ENCODE measurements at regions not wholly inside any gene's neighbourhood (a gene's known extent, or its start where the extent isn't known, plus 50 kb on each side); places are given as distances from the start of the nearest gene placed in this dataset.
A peak's percentile ranks its signal among the peaks of the same experiment; 100 is the strongest.

DNA sequence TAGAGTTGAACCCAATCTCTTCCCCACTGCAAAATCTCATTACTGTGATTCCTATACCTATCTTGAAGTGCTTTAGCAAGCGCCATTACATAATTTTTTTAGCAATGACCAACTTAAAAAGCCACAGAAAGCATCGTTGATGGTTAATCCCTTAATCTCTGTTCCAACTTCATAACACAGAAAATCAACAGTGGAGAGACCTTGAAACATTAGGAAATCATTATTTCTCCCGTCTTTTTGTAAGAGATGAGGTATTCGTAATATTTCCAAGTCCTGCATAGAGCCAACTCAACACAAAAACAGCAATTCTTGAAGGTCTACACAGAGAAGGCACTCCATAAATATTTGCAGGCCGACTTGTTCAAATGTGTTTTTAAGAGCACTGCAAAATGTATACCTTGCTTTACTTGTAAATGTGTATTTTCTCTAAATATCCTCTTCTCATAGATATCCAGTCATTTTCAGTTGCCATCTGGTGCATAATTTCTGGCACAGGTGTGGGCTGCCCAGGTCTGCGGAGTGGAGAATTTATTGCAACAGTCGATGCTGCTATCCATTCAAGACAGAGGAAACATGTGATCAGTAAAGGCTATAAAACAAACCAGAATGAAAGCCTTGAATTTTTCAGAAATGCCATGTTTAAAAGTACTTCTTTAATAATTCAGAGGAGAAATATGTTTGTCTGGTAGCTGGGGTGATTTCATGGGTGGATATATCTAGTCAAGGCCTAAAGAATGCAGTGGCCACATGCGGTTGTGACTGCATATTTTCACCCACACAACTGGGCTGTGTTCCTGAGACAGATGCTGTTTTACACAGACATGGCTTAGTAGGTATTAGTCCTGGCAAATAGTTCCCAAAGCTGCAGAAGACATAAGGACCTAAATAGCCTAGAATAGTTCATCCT lies 234.3 kb upstream of the STARD13 start:
- DNase-seq: no peak

GRCh38 chr13:33520468-33520839 lies 234.9 kb upstream of the STARD13 start:
- DNase-seq: no peak

- DNase-seq: no peak
Measured at GRCh38 chr13:33524086-33524485, 238.5 kb upstream of the STARD13 start.

DNA sequence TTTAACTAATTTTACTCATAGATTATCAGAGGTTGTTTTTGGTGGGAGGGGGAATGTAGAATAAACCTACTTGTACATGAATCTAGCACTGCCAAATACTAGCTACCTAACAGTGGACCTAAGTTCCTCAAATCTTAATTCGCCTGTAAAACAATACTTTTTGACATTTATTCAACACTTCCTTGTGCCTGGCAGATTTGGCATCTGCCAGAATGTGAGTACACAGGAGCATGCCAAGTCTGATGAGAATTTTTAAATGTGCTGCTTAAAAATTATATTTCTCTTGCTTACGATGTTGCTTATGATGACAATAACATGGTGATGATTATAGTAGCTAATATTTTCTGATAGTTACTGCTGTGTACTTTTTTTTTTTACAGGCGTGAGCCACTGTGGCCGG lies 240.2 kb upstream of the STARD13 start:
- no peak for DNase-seq

GRCh38 chr13:33526718-33527117 lies 241.2 kb upstream of the STARD13 start:
- DNase-seq: no peak

DNA sequence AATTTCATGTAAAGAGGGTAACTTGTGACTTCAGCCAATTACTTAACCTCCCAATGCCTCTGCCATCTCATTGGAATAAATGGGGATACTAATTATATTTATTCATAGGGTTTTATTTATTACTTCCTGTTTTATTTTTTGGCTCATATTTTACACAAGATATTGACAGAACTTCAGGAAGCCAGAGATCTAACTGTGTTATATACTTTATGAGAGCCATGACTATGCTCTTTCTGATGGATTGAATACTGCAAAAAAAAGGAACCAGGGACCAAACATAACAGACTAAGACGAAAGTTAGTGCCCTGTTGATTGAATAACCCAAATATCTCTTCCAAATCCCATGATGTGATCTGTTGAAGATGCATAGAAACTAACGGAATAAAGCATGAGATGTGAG lies 243.3 kb upstream of the STARD13 start:
- DNase-seq: no peak

DNA sequence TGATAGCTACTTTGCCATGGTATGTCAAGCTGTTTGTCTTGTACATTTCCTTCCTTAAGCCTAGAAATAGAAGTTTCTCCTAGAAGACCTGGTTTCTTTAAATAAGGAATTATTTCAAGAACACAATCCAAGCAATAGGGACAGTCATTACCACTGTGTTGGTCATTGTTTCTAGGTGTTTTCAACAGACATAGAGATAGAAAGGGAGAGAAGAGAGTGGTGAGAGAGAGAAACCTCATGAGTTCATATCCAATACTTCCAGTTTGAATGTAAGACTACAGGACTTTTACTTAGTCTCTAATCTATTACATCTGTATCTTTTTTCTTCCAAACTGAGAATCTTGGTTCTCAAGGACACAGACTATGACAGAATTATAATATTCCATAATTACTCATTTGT lies 245.9 kb upstream of the STARD13 start:
- no peak for DNase-seq

GRCh38 chr13:33535061-33535460 lies 249.5 kb upstream of the STARD13 start:
- peak in 2 of 3 donors; percentile 27 to 51 for DNase-seq

DNA sequence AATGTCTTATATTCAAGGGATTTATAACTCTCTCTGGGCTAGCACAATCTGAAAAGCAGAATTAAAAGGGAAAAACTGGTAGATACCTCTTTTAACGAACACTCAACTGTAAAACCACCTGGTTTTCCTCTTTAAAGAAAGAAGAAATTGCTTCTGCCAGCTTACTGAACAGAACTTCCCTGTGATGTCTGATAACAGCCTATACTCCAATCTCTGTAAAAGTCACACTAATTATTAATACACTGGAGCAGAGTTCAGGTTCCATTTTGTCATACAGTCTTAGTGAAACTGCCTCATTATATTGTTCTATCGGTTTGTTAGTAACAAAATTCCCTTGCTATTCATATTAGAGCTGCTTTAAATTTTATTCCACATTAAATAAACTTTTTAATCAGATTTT lies 251.0 kb upstream of the STARD13 start:
- DNase-seq: no peak

DNA sequence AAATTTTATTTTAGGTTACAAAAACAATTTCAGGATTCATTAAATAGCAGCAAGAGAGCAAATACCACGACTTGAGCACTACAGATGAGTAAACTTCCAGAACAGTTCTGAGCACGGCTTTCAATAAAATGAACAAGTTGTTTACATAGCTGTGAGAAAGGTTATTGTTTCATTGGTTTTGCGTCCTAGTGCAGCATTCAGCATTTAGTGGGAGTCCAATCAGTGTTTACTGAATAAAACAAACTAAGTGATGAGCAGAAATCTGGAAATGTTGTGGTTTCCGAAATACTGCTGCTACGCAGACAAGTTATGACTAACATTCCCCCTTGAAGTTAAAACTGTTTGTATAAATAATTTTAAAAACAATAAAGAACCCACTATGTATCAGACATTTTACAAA lies 251.5 kb upstream of the STARD13 start:
- DNase-seq: no peak

DNA sequence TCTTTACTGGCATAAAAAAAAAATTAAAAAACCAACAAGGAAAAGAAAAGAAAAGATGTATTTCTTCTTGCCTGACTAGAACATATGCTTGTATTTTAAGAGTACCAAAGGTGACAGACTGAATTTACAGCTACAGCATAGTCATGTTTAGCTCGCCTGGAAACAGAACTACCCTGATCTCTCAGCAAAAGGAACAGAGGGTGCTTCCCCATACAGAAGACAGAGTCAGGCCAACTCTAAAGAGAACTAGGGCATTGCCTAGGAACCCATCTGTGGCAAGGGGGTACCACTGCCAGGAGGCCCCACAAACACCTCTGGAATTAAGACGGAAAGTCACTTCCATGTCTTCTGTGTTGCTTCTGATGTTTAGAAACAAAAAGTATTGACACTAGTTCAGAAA lies 252.1 kb upstream of the STARD13 start:
- peak; percentile 22 to 47 (median 34) for DNase-seq

DNA sequence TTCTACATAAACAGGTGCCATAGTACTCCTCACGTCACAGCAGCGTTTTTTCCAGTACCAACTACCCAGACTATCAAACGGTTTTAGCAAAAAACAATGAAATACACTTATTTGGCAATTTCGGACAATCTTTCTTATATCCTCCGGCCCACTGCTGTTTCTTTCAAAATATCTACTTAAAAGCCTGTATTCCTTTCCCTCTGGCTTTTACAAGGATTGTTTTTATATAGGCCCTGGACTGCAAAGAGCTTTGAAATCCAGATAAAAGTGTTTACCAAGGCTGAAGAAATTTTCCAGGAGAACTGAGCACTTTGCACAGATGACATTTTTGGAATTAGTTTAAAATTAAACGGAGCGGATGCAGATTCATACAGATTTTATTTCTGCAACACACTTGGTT lies 255.9 kb upstream of the STARD13 start:
- DNase-seq: no peak

GRCh38 chr13:33541962-33542308 lies 256.4 kb upstream of the STARD13 start:
- no peak for DNase-seq

- DNase-seq: peak; percentile 99 to 100 (median 100)
Measured at GRCh38 chr13:33542309-33543088, 256.9 kb upstream of the STARD13 start.

DNA sequence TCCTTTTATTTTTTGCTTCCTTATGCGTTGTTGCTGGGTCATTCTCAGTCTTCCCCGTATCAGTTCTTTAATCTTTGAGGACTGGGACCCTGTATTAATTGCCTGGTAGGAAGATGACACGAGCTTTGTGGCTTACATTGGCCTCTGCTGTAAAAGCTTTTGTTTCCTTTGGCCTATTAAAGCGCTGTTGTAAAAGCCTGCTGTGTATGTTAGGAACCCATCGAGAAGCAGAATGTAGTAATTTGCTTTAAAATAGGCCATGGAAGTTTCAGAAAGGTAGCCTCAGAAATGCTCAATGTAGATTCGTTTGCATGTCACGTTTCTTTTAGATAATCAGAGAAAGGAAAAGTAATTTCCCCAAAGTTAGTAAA lies 257.5 kb upstream of the STARD13 start:
- DNase-seq: no peak

- peak in 1 of 3 donors; percentile 14 for DNase-seq
Measured at GRCh38 chr13:33543631-33544265, 258.2 kb upstream of the STARD13 start.

GRCh38 chr13:33544308-33544707 lies 258.8 kb upstream of the STARD13 start:
- no peak for DNase-seq

GRCh38 chr13:33545492-33545891 lies 259.9 kb upstream of the STARD13 start:
- no peak for DNase-seq

DNA sequence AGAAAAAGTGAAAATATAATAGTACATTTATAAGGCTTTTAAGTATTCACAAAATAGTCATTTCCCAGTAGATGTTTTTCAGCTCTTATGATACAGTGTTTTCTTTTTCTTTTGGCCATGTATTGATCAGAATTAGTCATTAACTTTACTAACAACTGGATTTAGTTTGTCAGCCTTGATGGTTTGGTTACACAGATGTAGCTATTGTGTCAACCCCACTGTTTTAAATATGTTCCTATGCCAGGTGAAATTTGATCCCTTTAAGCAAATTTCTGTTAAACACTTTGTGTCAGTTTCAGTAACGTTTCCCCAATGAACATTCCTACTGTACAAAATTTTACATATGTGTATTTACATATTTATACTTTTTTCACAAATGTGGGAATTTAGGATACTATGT lies 261.5 kb upstream of the STARD13 start:
- no peak for DNase-seq

- DNase-seq: peak; percentile 19 to 62 (median 53)
Measured at GRCh38 chr13:33548069-33548468, 262.5 kb upstream of the STARD13 start.

GRCh38 chr13:33550276-33550675 lies 264.7 kb upstream of the STARD13 start:
- DNase-seq: no peak

- DNase-seq: no peak
Measured at GRCh38 chr13:33550885-33551284, 265.3 kb upstream of the STARD13 start.

- no peak for DNase-seq
Measured at GRCh38 chr13:33554919-33555791, 262.8 kb upstream of the RFC3 start.
